ENCODE measurements at regions not wholly inside any gene's neighbourhood (a gene's known extent, or its start where the extent isn't known, plus 50 kb on each side); places are given as distances from the start of the nearest gene placed in this dataset.

GRCh38 chr7:46357851-46358250 is 436.8 kb upstream of the IGFBP3 start:
- H3K9me3 ChIP-seq (ENCODE audit: control insufficient read depth in 4 of 4, low read length in 3 of 4): no peaks in the 10 kb centered on the region
- TF ChIP-seq YY1 (IDR thresholded peaks at IDR 0.05) (no peak), ATF3 (IDR thresholded peaks at IDR 0.05) (no peak), EGR1 (IDR thresholded peaks at IDR 0.05; ENCODE audit: low read depth in 2 of 2) (no peak), FOXA2 (IDR thresholded peaks at IDR 0.05) (no peak), RXRA (IDR thresholded peaks at IDR 0.05) (no peak), CTCF (IDR thresholded peaks at IDR 0.05; ENCODE audit: low read depth, low read length, missing input control) (no peak), SP1 (IDR thresholded peaks at IDR 0.05) (no peak)
- H3K36me3 ChIP-seq (ENCODE audit: control insufficient read depth in 4 of 4, insufficient read depth in 3 of 4, low read depth in 1 of 4, low read length in 3 of 4): no peaks in the 10 kb centered on the region
- H3K27ac ChIP-seq (ENCODE audit: low read depth in 1 of 2, low read length in 2 of 2): no peak overlapping the region
- no peak overlapping the region for H3K4me3 ChIP-seq (ENCODE audit: low read depth in 1 of 3, low read length in 3 of 3)
- no peaks in the 10 kb centered on the region for H3K27me3 ChIP-seq (ENCODE audit: control insufficient read depth in 4 of 4, insufficient read depth in 4 of 4, low read length in 3 of 4)
- H3K4me1 ChIP-seq (ENCODE audit: control insufficient read depth in 4 of 4, insufficient read depth in 4 of 4, low read length in 3 of 4): peaks cover 0 to 6% (median under 1%) of the 10 kb centered on the region in 4 donors
- WGBS: 92% methylated on average over 5 of the region's 5 CpGs
- H3K9ac ChIP-seq (ENCODE audit: low read depth in 1 of 2, low read length in 2 of 2): no peak overlapping the region
- DNase-seq (ENCODE audit: low spot score): no peak

GRCh38 chr7:46357290-46357689 is 436.2 kb upstream of the IGFBP3 start:
- no peak for DNase-seq (ENCODE audit: low spot score)
- Histone ChIP-seq H3K27ac (ENCODE audit: low read depth in 1 of 2, low read length in 2 of 2) (no peak overlapping the region), H3K9ac (ENCODE audit: low read depth in 1 of 2, low read length in 2 of 2) (no peak overlapping the region), H3K27me3 (ENCODE audit: control insufficient read depth in 4 of 4, insufficient read depth in 4 of 4, low read length in 3 of 4) (no peaks in the 10 kb centered on the region), H3K36me3 (ENCODE audit: control insufficient read depth in 4 of 4, insufficient read depth in 3 of 4, low read depth in 1 of 4, low read length in 3 of 4) (no peaks in the 10 kb centered on the region), H3K9me3 (ENCODE audit: control insufficient read depth in 4 of 4, low read length in 3 of 4) (no peaks in the 10 kb centered on the region), H3K4me1 (ENCODE audit: control insufficient read depth in 4 of 4, insufficient read depth in 4 of 4, low read length in 3 of 4) (peaks cover 0 to 2% (median 0%) of the 10 kb centered on the region in 4 donors), H3K4me3 (ENCODE audit: low read depth in 1 of 3, low read length in 3 of 3) (no peak overlapping the region)
- no peak for TF ChIP-seq RXRA (IDR thresholded peaks at IDR 0.05)
- TF ChIP-seq YY1 (IDR thresholded peaks at IDR 0.05): no peak
- 91% methylated on average over 2 of the region's 2 CpGs for WGBS

- no peak overlapping the region for H3K9ac ChIP-seq (ENCODE audit: low read depth in 1 of 2, low read length in 2 of 2)
- H3K4me3 ChIP-seq (ENCODE audit: low read depth in 1 of 3, low read length in 3 of 3): no peak overlapping the region
- 94% methylated on average over 2 of the region's 2 CpGs for WGBS
- no peaks in the 10 kb centered on the region for H3K27me3 ChIP-seq (ENCODE audit: control insufficient read depth in 4 of 4, insufficient read depth in 4 of 4, low read length in 3 of 4)
- H3K9me3 ChIP-seq (ENCODE audit: control insufficient read depth in 4 of 4, low read length in 3 of 4): no peaks in the 10 kb centered on the region
- no peak for DNase-seq (ENCODE audit: low spot score)
- H3K36me3 ChIP-seq (ENCODE audit: control insufficient read depth in 4 of 4, insufficient read depth in 3 of 4, low read depth in 1 of 4, low read length in 3 of 4): no peaks in the 10 kb centered on the region
- no peak for TF ChIP-seq EGR1 (IDR thresholded peaks at IDR 0.05; ENCODE audit: low read depth in 2 of 2)
- no peak for TF ChIP-seq REST (IDR thresholded peaks at IDR 0.05)
- no peak for TF ChIP-seq ZBTB33 (IDR thresholded peaks at IDR 0.05)
- no peak for TF ChIP-seq FOXA1 (IDR thresholded peaks at IDR 0.05)
- no peak for TF ChIP-seq JUND (IDR thresholded peaks at IDR 0.05)
- no peak for TF ChIP-seq RXRA (IDR thresholded peaks at IDR 0.05)
- no peak for TF ChIP-seq TAF1 (conservative IDR thresholded peaks at IDR 0.05)
- no peak for TF ChIP-seq YY1 (IDR thresholded peaks at IDR 0.05)
- TF ChIP-seq FOXA2 (IDR thresholded peaks at IDR 0.05): no peak
- no peak for TF ChIP-seq MAX (IDR thresholded peaks at IDR 0.05)
- TF ChIP-seq HNF4G (IDR thresholded peaks at IDR 0.05): no peak
- TF ChIP-seq ATF3 (IDR thresholded peaks at IDR 0.05): no peak
- no peak for TF ChIP-seq HNF4A (conservative IDR thresholded peaks at IDR 0.05)
- no peak for TF ChIP-seq GABPA (IDR thresholded peaks at IDR 0.05 in 1 of 2, conservative IDR thresholded peaks at IDR 0.05 in 1 of 2)
- no peak for TF ChIP-seq NR2F2 (IDR thresholded peaks at IDR 0.05)
- TF ChIP-seq CTCF (IDR thresholded peaks at IDR 0.05; ENCODE audit: low read depth, low read length, missing input control): no peak
- TF ChIP-seq RAD21 (IDR thresholded peaks at IDR 0.05): no peak
- TF ChIP-seq SP1 (IDR thresholded peaks at IDR 0.05): no peak
- no peak overlapping the region for H3K27ac ChIP-seq (ENCODE audit: low read depth in 1 of 2, low read length in 2 of 2)
- H3K4me1 ChIP-seq (ENCODE audit: control insufficient read depth in 4 of 4, insufficient read depth in 4 of 4, low read length in 3 of 4): no peaks in the 10 kb centered on the region
These were observed 435.3 kb upstream of the IGFBP3 start for GRCh38 chr7:46356371-46356770.

Measured in liver (tissue), 8 donors.